NAMALWA (cell line): ENCODE measurements at regions not wholly inside any gene's neighbourhood (a gene's known extent, or its start where the extent isn't known, plus 50 kb on each side); places are given as distances from the start of the nearest gene placed in this dataset.

Experiments
- DNase-seq: peaks from one replicate; pipeline ENCODE4 v3.0.0-alpha.2; 2015; ENCODE audit warnings: low spot score

DNA sequence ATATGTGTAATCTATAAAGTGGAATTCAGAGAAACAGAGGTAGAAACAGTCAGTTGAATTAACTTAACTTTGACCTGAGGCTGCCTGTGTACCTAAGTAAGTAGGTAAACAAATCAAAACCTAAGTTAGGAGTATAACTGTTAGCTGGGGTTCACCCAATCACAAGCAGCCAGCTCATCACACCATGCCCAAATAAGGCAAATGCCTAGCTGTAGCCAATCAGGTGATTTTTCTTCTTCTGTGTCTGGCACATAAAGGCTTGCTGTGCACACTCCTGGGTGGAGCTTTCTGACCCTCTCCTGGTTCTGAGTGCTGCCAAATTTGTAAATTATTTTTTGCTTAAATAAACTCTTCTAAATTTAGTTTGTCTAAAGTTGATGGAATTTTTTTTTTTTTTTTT is 54.7 kb upstream of the TRIM39 start:
- DNase-seq, result peak; percentile 26

DNA sequence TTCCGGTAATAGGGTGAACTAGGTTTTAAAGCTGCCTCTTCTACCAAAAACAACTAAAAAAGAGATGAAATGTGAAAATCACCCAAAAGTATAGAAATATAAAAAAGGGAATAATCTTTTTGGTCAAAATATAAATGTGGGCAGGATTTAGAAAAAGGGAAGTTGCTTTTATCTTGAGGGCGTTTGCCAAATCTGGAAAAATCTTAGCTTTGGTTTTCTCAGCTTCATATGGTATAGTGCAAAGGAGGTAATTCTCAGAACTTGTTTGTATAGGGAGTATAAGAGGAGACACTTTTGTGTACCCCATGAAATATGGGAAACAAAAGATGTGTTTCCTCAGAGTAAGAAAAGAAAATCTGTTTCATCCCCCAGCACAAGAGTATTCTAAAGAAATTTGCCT is 54.2 kb upstream of the TRIM26 start:
- DNase-seq, result no peak

DNA sequence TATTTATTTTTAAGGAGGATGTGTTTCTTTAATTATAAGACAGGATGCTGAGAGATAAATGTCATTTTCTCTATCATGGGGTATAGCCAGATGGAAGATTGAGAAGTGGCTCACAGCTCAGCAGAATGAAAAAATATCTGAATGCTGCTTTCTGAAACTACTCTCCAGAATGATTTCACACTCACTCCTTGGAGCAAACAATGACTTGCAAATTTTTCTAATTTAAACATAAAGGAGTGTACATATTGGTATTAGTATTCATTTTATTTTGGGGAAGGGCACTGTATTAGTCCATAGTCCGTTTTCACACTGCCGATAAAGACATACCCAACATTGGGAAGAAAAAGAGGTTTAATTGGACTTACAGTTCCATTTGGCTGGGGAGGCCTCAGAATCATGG is 52.4 kb upstream of the TRIM26 start:
- DNase-seq, result no peak

DNA sequence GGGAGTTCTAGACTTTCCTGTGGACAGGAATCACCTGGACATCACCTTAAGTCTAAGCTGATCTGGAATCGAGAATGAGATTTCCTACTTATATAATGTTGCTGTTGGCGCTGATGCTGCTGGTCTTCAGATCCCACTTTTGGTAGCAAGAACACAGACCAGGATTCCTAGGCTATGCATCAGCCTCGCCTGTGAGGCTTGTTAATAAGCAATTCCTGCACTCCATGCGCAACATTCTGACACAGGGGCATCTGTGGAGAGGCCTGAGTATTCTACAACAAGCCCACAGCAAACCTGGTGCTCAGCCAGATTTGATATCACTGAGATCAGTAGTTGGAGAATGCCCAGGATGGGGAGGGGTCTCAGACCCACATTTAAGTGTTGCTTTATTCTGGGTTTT is 52.0 kb upstream of the TRIM26 start:
- DNase-seq, result no peak

DNA sequence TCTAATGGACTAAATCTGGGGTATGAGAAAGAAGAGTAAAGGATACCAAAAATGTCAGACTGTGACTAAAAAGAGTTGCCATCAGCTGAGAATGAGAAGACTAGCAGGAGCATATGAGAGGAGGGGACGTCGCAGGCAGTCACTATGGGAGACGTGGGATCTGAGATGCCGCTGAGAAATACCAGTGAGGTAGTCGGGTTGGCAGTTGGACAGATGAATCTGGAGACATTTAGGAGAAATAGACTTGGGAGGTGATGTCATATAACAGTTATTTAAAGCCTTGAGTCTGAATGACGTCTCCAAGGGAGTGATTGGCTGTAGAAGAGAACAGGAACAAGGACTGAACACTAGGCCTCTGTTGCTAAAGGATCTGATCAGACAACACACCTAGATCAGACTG is 51.5 kb upstream of the TRIM26 start:
- DNase-seq, result no peak

DNA sequence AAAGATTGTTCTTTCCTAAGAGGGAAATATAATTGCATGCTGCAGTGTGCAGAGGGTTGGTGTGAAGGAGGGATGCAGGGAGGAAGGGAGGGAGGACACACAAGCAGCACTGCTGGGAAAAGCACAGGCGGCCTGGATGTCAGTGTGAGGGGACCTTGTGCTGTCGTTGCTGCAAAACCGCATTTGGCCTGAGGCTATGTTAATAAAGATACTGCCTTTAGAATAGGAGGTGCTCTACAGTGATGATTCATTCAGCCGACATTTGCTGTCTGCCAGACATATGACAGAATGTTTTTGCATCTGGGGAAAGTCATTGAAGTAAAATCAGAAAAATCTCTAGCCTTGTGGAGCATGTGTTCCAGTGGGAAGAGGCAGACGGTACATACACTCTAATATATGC is 50.5 kb upstream of the TRIM26 start:
- DNase-seq, result no peak
